GM19351 (cell line): ENCODE measurements at regions not wholly inside any gene's neighbourhood (a gene's known extent, or its start where the extent isn't known, plus 50 kb on each side); places are given as distances from the start of the nearest gene placed in this dataset.
"Not testable (repeated sequence)": the region's sequence is repeated elsewhere in the genome, so short reads cannot be mapped to it uniquely, and the experiment has no call there.

ENCODE experiments used
- ATAC-seq: cut with Tn5 transposase; IDR thresholded peaks from one replicate; pipeline ENCODE4 v1.9.1; 2021; ENCODE audit warnings: mild to moderate bottlenecking, moderate library complexity; ENCODE audit not compliant: unreplicated experiment

DNA sequence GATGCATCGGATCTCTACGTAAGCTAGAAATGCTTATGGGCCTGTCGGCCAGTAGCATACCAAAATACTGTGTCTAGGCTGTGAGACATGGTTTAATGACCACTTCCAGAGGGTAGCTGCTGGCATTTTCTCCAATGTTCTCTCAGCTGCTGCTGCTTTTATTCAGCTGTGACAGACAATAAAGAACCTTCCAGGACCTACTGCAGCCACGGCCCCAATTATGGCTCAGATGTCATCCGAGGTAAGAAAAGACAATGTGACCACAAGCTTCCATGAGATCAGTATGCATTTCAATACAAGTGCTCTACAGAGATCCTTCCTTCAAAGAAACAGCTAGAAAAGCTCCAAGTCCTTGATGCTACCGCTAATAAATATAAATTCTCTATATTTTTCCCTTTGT is 256.2 kb downstream of the SDHAF3 start:
- no peak for ATAC-seq

DNA sequence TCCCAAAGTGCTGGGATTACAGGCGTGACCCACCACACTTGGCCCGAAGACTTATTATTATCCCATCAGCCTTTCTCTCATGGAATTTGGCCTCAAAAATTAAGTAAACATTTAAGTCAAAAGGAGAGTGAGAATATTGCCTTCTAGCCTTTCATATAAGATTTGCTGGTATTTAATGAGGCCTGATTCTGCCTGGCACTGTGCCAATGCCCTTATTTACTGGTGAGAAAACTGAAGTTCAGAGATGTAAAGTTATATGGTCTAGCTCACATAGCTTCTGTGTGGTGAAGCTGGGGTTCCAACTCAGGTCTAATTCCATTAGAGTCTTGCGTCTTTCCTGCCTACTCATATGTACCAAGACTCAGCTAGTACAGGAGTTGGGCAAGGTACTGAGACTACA is 260.2 kb downstream of the SDHAF3 start:
- ATAC-seq, result no peak

DNA sequence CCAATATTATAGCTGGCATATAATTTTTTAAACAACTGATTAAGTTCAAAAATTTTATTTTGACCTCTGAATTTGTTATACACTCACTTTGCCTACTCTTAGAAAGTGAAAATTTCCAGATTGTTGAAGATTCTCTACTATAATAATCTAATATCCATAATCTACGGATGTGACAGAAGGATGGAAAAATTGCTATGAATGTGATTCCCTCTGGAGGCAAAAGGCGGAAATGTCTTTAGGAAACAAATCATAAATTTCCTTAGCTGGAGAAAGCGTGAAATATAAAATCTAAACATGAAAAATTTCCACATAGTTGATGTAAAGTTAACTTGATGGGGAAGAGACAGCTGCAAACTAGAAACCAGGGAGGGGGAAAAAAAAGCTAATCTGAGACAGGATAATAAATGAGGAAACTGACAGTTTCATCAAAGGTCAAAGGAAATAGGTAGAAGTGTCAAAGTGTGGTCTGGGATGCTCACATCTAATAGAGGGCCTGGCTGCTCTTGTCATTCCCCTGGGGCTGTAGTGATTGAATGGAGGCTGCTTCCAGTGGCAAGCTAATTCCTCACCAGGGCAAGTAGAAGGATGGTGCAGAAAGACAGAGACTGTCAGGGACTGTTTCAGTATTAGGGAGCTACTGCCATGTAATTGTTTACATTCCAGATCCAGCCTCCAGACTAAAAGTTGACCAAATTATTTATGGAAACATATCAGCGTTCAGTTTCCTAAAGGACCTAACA is 264.5 kb downstream of the SDHAF3 start:
- no peak for ATAC-seq

DNA sequence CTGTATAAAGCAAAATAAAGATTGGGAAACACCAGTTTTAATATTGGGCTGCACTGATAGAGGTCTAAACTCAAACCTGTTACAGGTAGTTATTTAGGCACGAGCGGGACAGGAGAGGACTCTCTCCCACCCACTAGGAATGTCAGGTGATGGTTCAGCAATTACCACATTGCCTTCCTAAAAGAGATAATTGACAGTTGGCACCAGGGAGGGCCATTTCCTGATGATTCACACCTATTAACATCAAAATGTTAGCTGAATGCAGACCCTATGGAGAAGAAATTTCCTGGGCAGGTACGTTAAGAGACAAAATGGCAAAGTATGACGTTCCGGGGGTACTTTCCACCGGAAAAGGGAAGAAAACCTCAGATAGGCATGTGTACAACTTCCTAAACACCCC is 272.6 kb downstream of the SDHAF3 start:
- no peak for ATAC-seq

DNA sequence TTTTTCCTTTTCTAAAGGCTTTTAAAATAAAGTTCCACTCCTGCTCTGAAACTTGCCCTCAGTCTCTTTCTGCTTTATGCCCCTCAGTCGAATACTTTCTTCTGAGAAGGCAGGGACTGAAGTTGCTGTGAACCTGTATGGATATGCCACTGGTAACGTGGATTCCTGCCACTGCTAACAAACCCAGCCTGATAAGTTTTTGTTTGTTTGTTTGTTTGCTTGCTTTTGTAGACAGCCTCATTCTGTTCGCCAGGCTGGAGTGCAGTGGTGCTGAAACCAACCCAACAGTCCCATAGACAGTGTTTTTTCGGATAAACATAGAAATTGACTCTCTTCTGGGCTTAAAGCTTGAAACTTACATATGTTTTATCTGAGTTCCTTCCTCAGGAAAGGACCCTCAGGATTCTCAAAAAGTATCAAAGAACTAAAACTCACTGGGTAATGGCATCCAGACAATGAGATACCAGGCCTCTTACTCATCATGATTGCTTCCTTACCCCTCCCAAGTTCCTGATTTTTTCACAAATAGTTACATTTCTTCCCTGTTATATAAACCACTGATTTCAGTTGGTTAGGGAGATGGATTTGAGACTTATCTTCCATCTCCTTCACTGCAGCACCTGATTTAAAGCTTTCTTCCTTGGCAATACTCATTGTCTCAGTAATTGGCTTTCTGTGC is 273.6 kb downstream of the SDHAF3 start:
- no peak for ATAC-seq

DNA sequence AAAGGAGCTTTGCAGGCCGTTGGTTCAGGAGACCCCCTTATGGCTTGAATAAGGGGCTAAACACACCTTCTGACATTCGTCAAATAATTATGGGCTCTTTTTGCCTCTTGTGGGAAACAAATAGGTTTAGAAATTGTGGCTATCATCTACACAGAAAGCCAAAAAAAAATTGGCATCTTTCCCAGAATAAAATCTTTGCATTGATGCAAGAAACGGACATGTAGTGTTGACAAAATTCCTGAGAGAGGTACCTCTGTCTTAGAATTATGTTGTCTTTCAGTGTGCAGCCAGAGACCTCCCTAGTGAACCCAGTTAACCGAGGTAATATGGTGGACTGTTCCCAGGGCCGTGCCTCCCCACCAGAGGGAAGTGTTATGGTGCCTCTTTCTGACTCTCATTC is 283.9 kb downstream of the SDHAF3 start:
- no peak for ATAC-seq

DNA sequence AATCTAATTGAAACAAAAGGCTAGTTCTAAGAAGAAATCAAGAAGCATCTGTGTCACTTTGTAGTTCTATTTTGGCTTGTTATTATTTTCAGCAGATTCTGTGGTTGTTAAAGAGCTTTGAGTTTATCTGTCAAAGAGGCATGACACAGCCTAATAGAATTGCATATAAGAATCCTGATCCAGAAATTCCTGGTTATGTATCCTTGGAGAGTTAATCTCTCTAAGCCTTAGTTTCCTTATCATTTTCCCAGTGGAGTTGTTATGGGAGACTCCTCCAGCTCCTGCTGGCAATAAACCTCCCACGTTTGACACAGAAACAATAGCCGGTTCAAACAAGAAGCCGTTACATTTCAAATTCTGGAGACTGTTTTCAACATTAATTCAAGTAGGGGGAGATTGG is 288.3 kb downstream of the SDHAF3 start:
- ATAC-seq, result no peak

DNA sequence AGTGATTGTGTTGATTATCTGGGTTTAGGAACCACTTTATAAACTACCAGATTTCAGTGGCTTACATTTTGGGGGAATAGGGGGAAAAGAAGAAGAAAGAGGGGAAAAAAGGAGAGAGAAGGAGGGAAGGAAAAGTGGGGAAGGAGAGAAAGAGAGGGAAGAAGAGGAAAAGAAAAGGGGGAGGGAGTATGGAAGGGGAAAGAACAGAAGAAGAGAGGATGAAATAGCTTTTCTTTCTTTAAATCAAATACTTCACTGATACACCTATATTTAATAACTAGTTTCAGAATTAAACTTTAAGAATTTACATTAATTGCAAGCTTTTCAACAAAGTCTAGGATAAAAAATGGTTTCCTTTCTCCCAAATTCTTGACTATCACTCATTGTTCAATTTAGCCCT is 289.6 kb downstream of the SDHAF3 start:
- no peak for ATAC-seq

DNA sequence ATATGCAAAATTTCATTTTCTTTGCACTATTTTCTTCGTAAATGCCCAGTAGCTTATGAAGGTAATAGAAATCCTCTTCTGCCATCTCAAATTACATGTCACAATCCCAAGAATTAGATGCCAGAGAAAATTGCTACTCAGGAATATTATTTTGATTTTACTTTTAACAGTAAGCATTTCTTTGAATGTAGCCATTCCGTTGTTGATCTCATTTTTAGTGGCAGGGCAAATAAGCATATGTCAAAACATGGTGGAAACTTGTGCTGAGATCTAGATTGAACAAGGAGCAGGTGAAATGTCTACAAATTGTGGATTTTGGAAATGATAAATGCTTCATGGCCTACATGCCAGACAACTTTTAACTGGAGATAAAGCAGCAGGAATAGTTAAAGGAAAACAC is 291.8 kb downstream of the SDHAF3 start:
- no peak for ATAC-seq

DNA sequence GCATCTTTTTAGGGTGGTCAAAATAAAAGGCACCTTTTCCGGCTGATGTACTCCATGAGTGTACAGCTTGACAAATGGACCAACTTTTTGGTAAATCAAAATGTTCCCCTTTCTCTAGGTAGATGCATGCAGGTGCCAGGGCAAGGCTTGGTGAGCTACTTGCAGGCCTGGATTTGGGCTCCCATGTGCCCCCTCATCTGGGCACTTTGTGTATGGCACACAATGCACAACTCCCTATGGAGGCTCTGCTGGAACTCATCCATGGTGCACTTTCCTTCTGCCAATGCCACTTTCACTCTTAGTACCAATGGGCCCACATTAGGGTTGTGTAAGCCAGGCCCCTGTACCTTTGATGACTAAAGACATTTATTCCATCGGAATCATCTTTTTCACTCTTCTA is 300.8 kb downstream of the SDHAF3 start:
- no peak for ATAC-seq

DNA sequence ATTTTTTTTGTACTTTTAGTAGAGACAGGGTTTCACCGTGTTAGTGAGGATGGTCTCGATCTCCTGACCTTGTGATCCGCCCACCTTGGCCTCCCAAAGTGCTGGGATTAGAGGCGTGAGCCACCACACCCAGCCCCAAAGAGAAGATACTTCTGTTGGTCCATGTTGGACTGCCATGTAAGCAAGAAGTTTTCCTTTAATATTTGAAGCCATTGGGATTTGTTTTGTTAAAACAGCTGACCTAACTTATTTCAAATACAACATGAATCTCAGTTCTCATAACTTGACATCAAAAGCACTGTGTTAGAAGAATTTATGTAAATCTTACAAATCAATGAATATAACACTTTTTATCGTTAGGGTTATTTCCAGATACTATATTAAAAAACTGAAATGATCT is 302.4 kb downstream of the SDHAF3 start:
- no peak for ATAC-seq

DNA sequence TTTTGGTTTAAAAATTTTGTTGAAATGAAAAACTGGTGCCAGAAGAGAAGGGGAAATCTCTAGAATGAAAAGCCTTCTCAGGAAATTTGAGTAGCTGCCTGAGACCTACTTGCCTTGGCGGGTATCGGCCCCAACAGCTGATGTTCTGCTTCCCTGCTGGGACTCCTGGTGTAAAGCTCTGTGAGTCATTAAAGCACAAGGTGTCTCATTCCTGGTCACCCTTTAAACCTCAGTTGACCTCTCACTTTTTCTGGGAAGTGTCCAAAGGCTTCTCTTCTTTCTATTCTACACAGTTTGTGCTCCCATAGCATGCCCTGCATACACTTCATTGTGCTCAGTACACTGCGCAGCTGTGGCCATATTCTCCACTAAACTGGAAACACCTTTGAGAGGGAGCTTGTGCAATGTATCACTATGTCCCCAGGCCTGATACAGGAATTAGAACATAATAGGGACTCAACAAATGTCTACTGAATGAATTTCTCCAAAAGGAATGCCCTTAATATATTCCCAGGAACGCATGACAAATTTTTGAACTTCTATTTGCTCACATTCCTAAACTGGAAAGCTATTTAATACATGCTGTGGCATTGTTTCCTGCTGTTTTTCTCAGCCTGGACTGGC is 303.9 kb downstream of the SDHAF3 start:
- no peak for ATAC-seq

DNA sequence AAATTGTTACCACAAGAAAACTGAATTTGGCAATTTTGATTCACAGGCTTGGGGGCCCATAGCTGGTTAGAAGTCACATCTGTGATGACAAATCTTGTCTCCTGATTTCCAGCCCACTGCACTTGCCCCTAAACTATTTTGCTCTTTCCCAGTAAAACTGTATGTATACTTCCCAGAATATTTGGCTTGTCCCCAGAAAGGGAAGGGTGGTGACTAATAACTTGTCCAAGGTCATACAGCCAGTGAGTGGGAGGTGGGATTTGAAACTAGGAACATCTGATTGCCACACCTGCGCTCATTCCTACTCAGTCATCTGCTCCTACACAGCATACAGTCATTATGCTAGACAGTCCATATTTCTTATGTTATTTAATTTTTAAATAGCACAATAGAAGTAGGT is 304.5 kb downstream of the SDHAF3 start:
- no peak for ATAC-seq

DNA sequence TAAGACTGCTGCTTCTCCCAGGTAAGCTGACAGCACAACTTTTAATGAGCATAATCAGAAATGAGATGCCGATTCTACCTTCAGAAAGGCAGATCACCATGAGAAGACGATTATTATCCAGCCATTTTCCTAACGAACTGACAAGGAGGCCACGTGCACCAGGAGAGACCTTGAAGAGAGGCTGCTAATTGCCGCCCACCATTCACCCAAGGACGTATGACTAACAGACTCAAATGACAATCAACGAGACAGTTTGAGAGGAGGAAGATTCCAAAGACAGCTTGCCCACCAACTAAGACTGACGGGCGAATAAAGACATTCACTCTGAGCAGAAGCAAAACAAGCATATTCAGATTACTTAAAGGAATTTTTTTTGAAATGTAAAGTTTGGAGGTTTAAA is 301.9 kb upstream of the TAC1 start:
- ATAC-seq, result no peak

DNA sequence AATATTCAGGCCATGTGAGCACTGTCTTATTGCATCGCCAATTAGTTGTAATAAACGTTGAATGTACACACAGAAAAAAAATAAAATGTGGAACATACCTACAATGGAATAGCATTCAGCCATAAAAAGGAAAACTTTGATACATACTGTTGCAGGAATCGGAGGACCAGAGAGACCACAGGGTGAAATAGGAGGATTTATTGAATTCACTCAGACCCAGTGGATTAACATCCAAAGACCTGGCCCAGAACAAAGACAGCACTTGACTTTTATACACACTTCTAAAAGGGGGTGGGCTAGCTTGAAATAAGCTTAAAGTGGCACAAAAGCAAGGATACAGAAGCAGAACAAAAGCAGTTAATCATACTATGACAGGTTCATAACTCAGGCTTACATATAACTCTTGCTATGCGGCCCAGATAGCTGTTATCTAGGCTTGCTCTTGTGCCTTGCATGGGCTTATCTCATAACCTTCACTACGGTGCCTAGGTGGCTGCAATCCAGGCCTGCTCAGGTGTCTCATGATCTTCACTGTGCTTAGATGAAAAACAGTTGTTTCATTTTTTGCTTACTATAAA is 292.2 kb upstream of the TAC1 start:
- ATAC-seq, result no peak

DNA sequence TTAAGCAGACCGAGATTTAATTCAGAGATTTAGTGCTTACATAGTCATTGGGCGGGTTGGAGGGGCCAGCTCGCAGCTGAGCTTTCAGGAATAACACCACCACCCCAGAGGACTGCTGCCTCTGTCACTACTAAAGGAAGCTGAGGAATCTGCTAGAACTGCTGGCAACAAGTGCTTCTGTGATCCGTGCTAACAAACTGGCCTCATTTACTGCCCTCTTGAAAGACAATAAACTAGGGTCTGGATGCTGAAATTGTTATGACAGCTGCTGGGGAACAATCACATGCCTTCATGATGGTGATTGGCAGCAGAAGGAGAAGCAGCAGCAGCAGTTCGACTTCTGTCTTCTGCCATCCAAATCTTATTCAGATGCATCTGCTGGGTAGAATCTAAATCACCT is 285.5 kb upstream of the TAC1 start:
- ATAC-seq, result no peak

DNA sequence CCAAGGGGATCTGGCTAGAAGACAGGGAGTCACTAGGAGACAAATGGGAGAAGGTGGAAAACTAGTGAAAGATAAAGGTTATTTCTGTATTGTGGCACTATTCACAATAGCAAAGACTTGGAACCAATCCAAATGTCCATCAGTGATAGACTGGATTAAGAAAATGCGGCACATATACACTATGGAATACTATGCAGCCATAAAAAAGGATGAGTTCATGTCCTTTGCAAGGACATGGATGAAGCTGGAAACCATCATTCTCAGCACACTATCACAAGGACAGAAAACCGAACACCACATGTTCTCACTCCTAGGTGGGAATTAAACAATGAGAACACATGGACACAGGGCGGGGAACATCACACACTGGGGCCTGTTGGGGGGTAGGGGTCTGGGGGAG is 282.4 kb upstream of the TAC1 start:
- not testable (repeated sequence) for ATAC-seq

DNA sequence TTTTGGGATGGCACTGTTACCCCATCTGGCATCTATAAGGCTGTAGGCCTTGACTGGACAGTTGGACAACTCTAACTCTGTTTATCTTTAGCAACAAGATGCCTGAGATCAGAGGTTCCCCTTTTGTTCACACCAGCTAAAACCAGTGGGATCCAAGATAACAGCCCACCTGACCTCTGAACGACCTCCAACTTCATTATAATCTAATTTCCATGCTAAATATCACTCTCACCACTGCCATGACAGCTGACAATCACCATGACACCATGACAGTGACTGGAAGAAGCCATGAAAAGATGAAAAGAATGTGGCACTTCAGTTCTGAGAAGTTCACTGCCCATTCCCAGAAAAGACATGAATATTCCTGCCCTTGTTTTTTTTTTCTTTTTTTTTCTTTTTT is 281.4 kb upstream of the TAC1 start:
- ATAC-seq, result no peak

DNA sequence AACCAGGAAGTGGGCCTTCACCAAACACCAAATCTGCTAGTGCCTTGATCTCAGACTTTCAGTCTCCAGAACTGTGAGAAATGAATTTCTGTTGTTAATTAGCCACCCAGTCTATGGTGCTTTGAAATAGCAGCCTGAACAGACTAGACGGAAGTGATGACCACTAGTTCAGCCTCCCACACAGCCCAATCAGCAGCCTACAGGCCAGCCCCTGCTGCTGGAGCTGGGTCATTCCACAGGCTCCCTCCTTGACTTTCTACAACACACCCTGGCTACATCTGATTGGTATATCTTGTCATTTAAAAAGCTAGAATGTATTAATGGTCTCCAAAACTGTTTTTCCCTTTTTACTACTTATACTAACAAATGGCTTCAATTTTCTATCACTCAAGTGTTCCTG is 277.2 kb upstream of the TAC1 start:
- no peak for ATAC-seq

DNA sequence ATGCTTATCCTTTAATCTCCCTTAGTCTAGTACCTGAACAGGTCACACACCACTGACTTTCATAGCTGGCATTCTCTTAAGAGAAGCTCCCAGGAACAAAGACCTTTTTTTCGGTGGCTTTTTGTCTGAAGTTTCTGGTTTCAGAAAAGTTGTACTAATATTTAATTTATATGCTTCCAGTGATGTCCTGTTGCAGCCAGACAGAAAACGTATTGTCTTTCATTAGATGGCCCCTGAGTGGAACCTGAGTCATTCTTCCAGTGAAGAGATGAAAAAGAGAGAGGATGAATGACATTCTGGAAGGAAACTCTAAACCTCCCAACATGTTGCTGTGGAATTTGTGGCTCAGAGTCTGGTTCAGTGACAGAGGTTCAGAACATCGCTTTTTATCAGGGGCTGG is 274.8 kb upstream of the TAC1 start:
- no peak for ATAC-seq

DNA sequence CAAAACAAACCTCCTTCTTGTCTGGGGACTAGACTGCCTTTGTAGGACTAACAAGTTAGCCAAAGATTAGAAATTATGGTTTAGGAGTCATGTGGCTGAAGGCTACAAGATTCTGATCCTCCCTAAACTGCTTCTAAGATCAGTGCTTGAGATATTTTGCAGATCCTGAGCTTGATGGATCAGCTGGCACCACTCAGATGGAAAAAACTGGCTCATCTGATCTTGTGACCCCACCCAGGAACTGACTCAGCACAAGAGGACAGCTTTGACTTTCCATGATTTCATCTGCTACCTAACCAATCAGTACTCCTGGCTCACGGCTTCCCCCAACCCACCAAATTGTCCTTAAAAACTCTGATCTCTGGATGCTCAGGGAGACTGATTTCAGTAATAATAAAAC is 271.5 kb upstream of the TAC1 start:
- no peak for ATAC-seq

DNA sequence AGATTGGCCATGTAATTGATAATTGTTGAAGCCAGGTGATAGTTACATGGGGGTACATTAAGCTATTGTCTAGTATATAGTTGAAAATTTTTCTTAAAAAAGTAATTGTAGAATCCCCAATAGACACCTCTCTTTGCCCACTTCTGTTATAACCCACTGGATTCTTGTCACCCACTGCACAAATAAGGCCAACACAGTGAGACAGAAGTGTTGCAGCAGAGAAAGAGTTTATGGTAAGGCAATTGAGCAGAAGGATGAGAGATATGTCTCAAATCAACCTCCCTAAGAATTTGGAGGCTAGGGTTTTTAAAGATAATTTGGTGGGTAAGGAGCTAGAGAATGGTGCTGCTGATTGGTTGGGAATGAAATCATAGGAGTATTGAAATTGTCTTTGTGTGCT is 270.3 kb upstream of the TAC1 start:
- ATAC-seq, result no peak
